ENCODE measurements at regions not wholly inside any gene's neighbourhood (a gene's known extent, or its start where the extent isn't known, plus 50 kb on each side); places are given as distances from the start of the nearest gene placed in this dataset.

DNA sequence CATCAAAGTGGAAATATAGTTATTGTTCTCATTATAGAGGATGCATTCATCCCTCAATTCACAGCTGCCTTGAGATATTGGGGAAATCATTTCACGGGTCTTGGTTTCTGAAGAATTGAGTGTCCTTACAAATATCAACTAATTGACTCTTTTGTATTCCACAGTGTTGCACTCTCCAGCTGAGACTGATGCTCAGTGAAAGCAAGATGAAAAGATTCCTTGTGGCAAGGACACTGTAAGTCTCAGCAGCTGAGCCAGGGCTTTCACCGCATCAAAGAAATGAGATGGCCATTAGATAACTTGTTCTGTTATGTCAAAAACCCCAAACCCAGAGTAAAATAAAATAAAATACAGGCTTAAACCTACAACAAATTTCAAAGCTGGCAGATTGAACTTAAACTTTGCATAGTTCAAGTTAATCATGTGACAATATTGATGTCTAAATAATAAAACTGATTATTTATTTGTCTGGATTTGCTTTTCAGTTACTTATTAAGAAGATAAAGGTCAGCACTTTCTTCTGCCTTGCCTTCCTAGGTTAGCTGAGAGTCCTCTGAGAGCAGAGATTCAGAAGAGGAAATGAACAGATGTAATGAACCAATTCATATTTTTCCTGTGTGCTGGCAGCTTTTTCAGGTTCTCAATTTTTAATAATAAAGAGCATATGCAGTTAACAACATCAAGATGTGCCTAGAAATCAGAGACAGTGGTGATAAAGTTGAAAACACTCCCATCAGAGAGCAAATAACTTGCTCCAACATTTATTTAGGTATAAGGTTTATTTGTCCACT is 82.4 kb upstream of the SMLR1 start:
- Mint-ChIP-seq H3K27ac (no peak overlapping the region), H3K9me3 (peaks cover 11% of the 10 kb centered on the region), H3K4me1 (ENCODE audit: low read depth) (peaks cover 2% of the 10 kb centered on the region), H3K27me3 (ENCODE audit: low read depth) (peaks cover 4% of the 10 kb centered on the region), H3K36me3 (ENCODE audit: low read depth) (no peaks in the 10 kb centered on the region), H3K4me3 (ENCODE audit: low read depth) (no peak overlapping the region)
- intact Hi-C loops (cut with micrococcal nuclease) = no loop called here
- no peak for DNase-seq (ENCODE audit: low spot score)

DNA sequence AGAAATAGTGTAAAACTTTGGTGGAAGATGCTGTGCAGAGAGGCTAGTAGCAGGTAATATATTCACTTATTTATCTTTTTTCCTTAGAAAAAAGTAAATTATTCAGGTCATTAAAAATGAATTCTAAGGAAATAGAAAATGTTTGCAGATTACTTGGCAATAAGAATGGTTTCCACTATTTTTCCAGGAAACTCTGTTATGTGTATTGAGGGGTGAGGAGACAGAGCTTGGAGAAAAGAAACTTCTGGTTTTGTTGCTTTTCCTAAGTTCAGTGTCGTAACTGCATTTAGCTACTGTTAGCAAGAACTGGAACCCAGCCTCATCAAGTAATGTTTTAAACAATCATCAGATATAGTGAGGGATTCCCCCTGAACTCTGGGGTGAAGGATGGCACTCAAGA is 79.2 kb upstream of the SMLR1 start:
- H3K27me3 Mint-ChIP-seq (ENCODE audit: low read depth) = peaks cover 5% of the 10 kb centered on the region
- peaks cover 20% of the 10 kb centered on the region for H3K9me3 Mint-ChIP-seq
- H3K4me1 Mint-ChIP-seq (ENCODE audit: low read depth) = peaks cover 2% of the 10 kb centered on the region
- no peak for DNase-seq (ENCODE audit: low spot score)
- H3K27ac Mint-ChIP-seq = no peak overlapping the region
- H3K36me3 Mint-ChIP-seq (ENCODE audit: low read depth) = no peaks in the 10 kb centered on the region
- no peak overlapping the region for H3K4me3 Mint-ChIP-seq (ENCODE audit: low read depth)
- intact Hi-C loops (cut with micrococcal nuclease) = no loop called here

DNA sequence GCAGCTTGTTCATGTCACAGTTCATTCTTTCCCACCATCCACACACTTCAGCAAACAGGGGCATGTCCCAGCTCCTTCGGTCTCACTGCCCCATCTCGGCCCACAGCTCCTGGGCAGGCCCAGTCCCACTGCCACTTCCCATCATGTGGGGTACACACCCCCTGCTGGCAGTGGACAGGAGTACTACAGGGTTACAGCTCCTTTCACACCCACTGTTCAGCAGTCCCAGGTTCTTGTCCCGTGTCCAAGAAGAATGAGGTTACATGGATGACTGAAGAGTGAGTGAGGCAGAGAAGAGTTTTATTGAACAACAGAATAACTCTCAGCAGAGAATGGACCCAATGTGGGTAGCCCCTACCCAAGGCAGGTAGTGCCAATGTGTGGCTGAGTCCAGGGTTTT is 77.8 kb upstream of the SMLR1 start:
- H3K27ac Mint-ChIP-seq = no peak overlapping the region
- no peaks in the 10 kb centered on the region for H3K36me3 Mint-ChIP-seq (ENCODE audit: low read depth)
- H3K27me3 Mint-ChIP-seq (ENCODE audit: low read depth) = peaks cover 5% of the 10 kb centered on the region
- H3K9me3 Mint-ChIP-seq = peaks cover 20% of the 10 kb centered on the region
- intact Hi-C loops (cut with micrococcal nuclease) = no loop called here
- H3K4me3 Mint-ChIP-seq (ENCODE audit: low read depth) = no peak overlapping the region
- peaks cover 2% of the 10 kb centered on the region for H3K4me1 Mint-ChIP-seq (ENCODE audit: low read depth)
- DNase-seq (ENCODE audit: low spot score) = no peak

DNA sequence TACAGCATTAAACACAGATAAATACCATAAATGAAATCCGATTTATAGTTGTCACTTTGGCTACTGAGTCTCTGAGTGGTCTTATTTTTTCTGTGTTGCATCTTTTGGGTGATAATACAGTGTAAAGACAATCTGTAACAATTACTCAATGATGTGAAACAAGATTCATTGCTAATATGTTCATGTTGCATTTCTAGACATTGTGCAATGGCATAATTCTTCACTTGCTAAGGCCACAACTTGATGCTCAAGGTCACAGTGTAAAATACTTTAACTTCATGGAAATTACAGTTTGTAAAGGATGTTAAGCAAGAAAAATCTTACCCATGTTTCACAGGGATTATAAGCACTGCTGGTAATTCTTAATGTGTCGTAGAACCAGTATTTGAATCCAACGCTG is 74.9 kb upstream of the SMLR1 start:
- intact Hi-C loops (cut with micrococcal nuclease) = no loop called here
- peaks cover 5% of the 10 kb centered on the region for H3K27me3 Mint-ChIP-seq (ENCODE audit: low read depth)
- DNase-seq (ENCODE audit: low spot score) = no peak
- no peaks in the 10 kb centered on the region for H3K4me1 Mint-ChIP-seq (ENCODE audit: low read depth)
- peaks cover 20% of the 10 kb centered on the region for H3K9me3 Mint-ChIP-seq
- no peaks in the 10 kb centered on the region for H3K36me3 Mint-ChIP-seq (ENCODE audit: low read depth)
- H3K27ac Mint-ChIP-seq = no peak overlapping the region
- no peak overlapping the region for H3K4me3 Mint-ChIP-seq (ENCODE audit: low read depth)

DNA sequence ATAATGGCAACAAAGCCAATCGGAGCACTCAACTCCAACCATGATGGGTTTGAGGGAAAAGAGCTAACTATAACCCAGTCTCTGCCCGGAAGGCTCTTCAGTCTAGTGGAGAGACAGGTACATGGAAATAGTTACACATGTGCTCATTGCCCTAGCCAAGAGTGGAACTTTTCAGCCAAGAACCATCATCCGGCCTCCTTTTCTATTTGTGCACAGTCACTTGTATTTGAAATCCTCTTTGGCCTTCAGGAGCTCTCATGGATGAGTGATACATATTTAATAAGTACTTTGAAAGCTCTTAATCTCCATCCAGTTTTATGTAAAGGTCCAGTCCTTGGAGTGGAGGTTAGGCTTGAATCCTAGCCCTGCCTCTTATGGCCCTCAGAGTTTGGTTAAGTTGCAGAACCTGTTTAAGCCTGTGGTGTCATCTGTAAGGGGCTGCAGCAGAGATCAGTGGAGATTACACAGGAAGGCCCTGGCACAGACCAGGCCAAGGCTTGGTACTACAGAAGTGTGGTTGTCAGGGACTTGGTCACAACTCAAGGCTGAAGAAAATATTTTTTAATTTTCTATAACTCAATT is 72.3 kb upstream of the SMLR1 start:
- peaks cover 5% of the 10 kb centered on the region for H3K27me3 Mint-ChIP-seq (ENCODE audit: low read depth)
- no peak for DNase-seq (ENCODE audit: low spot score)
- peaks cover 10% of the 10 kb centered on the region for H3K9me3 Mint-ChIP-seq
- H3K27ac Mint-ChIP-seq = no peak overlapping the region
- H3K4me1 Mint-ChIP-seq (ENCODE audit: low read depth) = peaks cover 2% of the 10 kb centered on the region
- intact Hi-C loops (cut with micrococcal nuclease) = no loop called here
- H3K36me3 Mint-ChIP-seq (ENCODE audit: low read depth) = no peaks in the 10 kb centered on the region
- no peak overlapping the region for H3K4me3 Mint-ChIP-seq (ENCODE audit: low read depth)

DNA sequence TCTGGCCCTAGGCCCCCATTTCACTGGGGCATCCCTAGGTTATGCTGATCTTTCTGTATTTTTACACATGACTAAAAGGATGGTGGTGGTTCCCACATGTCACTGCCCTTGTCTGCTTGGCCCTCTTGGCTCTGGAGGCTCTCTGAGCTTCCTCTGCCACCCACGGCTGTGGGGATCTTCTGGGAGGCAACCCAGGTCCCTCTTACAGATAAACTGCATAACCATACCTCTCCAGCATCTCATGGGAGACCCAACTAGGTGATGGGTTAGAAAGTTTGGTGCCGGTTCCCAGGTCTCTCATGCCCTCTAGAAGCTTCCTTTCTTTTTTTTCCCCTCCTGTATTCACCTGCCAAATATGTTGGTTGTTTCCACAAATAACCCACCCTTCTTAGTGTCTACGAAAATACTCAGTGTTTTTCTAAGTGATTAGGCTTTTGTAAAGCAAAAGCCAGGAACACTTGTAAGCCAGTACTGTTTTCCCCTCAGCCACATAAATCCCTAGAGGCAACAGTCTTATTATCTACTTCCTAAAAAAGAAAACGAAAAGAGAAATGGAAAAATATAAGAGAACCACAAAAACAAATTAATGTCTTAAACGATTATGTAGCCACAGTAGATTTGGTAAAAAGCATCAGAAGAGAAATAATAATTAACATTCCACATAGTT is 71.7 kb upstream of the SMLR1 start:
- Mint-ChIP-seq H3K27ac (no peak overlapping the region), H3K4me3 (ENCODE audit: low read depth) (no peak overlapping the region), H3K9me3 (peaks cover 5% of the 10 kb centered on the region), H3K4me1 (ENCODE audit: low read depth) (peaks cover 2% of the 10 kb centered on the region), H3K36me3 (ENCODE audit: low read depth) (no peaks in the 10 kb centered on the region), H3K27me3 (ENCODE audit: low read depth) (peaks cover 3% of the 10 kb centered on the region)
- no peak for DNase-seq (ENCODE audit: low spot score)
- intact Hi-C loops (cut with micrococcal nuclease) = no loop called here

DNA sequence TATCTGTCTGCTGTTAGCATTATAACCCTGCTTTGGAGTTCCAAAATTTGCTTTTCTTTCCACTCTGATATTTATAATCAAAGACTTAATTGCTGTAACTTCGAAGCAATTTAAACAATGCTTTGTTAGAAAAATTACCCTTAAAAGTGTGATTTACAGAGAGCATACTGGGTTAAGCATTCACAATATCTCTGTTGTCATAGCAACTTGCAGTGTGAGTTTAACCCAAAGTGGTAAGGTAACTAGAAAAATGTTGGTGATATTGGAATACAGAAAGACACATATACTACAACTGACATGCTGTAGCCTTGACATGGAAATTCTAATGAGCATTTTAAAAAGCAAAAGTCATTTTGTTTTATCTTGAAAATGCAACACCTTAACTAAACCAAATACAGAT is 70.4 kb upstream of the SMLR1 start:
- no peak for DNase-seq (ENCODE audit: low spot score)
- no peak overlapping the region for H3K27ac Mint-ChIP-seq
- no peak overlapping the region for H3K4me3 Mint-ChIP-seq (ENCODE audit: low read depth)
- H3K36me3 Mint-ChIP-seq (ENCODE audit: low read depth) = no peaks in the 10 kb centered on the region
- no peaks in the 10 kb centered on the region for H3K9me3 Mint-ChIP-seq
- peaks cover 5% of the 10 kb centered on the region for H3K27me3 Mint-ChIP-seq (ENCODE audit: low read depth)
- peaks cover 2% of the 10 kb centered on the region for H3K4me1 Mint-ChIP-seq (ENCODE audit: low read depth)
- intact Hi-C loops (cut with micrococcal nuclease) = no loop called here

DNA sequence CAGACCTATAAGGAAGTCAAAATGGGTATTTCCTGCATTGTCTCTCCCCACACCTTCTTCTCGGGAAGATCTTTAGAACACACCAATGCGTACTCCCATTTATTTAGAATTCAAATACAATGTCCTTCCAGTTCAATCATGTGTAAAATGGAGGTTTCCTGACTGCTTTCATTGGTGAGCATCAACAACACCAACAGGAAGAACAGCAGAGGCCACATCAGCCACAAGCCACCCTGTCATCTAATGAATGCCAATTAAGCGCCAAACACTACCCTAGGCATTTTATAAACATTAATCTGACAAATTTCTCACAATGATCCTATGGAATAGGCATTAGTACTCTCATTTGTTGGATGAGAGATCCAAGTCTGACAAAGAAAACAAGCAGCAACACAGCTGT is 68.4 kb upstream of the SMLR1 start:
- peaks cover 12% of the 10 kb centered on the region for H3K27me3 Mint-ChIP-seq (ENCODE audit: low read depth)
- H3K9me3 Mint-ChIP-seq = no peaks in the 10 kb centered on the region
- H3K4me1 Mint-ChIP-seq (ENCODE audit: low read depth) = peaks cover 2% of the 10 kb centered on the region
- H3K4me3 Mint-ChIP-seq (ENCODE audit: low read depth) = no peak overlapping the region
- intact Hi-C loops (cut with micrococcal nuclease) = no loop called here
- DNase-seq (ENCODE audit: low spot score) = no peak
- H3K36me3 Mint-ChIP-seq (ENCODE audit: low read depth) = no peaks in the 10 kb centered on the region
- no peak overlapping the region for H3K27ac Mint-ChIP-seq

DNA sequence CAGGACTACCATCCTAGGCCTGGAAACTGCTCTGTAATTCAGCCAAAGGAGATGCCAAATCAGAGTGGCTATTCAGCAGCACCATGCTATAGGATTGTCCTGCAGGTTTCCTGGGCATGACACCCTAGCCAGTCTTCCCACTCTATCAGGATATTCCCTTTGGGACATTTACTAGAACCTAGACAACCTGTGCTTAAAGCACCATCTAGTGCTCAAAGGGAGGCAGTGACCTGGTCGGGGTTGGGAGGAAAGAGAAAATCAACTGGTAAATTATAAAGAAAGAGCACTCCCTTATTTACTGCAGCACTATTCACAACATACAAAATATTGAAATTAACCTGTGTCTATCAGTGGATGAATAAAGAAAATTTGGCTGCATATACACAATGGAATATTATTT is 67.2 kb upstream of the SMLR1 start:
- H3K36me3 Mint-ChIP-seq (ENCODE audit: low read depth) = no peaks in the 10 kb centered on the region
- H3K4me3 Mint-ChIP-seq (ENCODE audit: low read depth) = no peak overlapping the region
- no peak for DNase-seq (ENCODE audit: low spot score)
- H3K27ac Mint-ChIP-seq = no peak overlapping the region
- H3K9me3 Mint-ChIP-seq = no peaks in the 10 kb centered on the region
- H3K4me1 Mint-ChIP-seq (ENCODE audit: low read depth) = peaks cover 2% of the 10 kb centered on the region
- intact Hi-C loops (cut with micrococcal nuclease) = loop anchor here (1.0 kb wide), 1 partner anchor 438 kb away; no protein-coding TSS in a partner anchor
- peaks cover 17% of the 10 kb centered on the region for H3K27me3 Mint-ChIP-seq (ENCODE audit: low read depth)

DNA sequence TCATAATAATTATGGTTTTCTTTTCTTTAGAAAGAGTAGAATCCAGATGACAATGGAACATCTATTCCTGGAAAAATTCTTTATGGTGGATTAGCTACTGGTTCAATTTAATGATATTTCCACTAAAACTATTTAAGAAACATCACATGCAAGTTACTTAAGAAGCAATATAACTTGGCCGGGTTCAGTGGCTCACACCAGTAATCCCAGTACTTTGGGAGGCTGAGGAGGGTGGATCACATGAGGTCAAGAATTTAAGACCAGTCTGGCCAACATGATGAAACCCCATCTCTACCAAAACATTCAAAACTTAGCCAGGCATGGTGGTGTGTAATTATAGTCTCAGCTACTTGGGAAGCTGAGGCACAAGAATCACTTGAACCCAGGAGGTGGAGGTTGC is 65.9 kb upstream of the SMLR1 start:
- H3K4me3 Mint-ChIP-seq (ENCODE audit: low read depth) = no peak overlapping the region
- no peak for DNase-seq (ENCODE audit: low spot score)
- H3K27me3 Mint-ChIP-seq (ENCODE audit: low read depth) = peaks cover 17% of the 10 kb centered on the region
- H3K9me3 Mint-ChIP-seq = no peaks in the 10 kb centered on the region
- H3K4me1 Mint-ChIP-seq (ENCODE audit: low read depth) = peaks cover 2% of the 10 kb centered on the region
- intact Hi-C loops (cut with micrococcal nuclease) = no loop called here
- H3K27ac Mint-ChIP-seq = no peak overlapping the region
- H3K36me3 Mint-ChIP-seq (ENCODE audit: low read depth) = no peaks in the 10 kb centered on the region

DNA sequence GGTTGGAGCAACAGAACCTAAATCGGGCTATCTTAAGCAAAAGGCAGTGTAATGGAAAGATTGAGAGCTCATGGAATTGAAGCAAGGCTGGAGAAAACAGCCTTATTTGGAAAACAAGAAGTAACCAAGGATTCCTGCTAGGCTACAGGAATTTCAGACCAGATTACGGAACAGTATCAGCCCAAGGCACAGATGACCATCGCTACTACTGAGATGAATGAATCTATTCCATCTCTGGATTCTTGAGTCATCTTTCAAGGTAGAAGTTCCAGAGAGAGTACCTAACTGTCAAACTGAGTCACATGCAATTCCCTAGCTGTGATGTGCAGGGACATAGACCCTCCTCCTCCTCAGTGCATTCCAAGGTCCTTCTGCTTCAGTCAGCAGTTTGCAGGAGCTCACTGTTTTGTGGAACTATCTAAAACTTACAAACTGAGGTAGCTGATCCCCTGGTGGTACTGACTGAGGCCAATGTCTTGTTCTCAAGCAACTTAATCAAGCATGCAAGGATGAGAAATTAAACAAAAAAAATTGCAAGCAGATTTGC is 62.0 kb upstream of the SMLR1 start:
- Mint-ChIP-seq H3K4me1 (ENCODE audit: low read depth) (no peaks in the 10 kb centered on the region), H3K36me3 (ENCODE audit: low read depth) (no peaks in the 10 kb centered on the region), H3K27ac (no peak overlapping the region), H3K9me3 (no peaks in the 10 kb centered on the region), H3K4me3 (ENCODE audit: low read depth) (no peak overlapping the region), H3K27me3 (ENCODE audit: low read depth) (peaks cover 17% of the 10 kb centered on the region)
- no peak for DNase-seq (ENCODE audit: low spot score)
- intact Hi-C loops (cut with micrococcal nuclease) = no loop called here

DNA sequence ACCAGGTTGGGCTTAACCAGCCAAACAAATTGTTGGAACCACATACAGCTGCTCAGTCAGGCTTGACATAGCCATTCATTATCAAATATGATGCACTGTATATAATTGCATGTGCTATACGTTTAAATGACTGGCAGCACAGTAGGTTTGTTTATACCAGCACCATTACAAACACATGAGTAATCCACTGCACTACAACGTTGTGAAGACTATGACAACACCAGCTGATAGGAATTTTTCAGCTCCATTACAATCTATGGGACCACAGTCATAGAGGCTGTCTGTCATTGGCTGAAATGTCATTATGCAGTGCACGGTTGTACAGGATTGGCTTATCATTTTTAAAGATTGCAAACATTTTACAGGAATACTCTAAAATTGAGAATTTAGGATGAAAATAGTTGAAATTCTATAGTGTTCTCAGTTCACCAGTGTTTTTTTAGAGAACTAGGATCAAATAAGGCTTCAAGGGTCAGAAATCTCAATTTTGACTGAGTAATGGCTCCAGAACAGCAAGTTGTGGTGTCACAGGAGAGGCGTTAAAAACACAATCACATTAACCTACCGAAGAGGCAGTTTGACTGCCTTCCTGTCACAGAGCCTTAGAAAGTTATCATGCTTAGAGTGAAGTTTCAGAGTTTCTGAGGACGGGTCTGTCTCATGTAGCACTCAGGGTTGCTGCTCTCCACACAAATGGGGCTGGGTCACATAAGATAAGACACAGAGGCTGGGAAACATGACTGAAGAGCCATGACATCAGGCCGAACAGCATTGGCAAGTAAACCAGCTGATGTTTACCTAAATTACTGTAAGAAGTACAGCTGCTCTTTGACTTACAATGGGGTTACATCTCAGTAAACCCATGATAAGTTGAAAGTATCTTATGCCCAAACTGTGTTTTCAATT is 60.7 kb upstream of the SMLR1 start:
- peaks cover 17% of the 10 kb centered on the region for H3K27me3 Mint-ChIP-seq (ENCODE audit: low read depth)
- DNase-seq (ENCODE audit: low spot score) = no peak
- intact Hi-C loops (cut with micrococcal nuclease) = no loop called here
- no peak overlapping the region for H3K4me3 Mint-ChIP-seq (ENCODE audit: low read depth)
- H3K9me3 Mint-ChIP-seq = no peaks in the 10 kb centered on the region
- H3K4me1 Mint-ChIP-seq (ENCODE audit: low read depth) = no peaks in the 10 kb centered on the region
- no peak overlapping the region for H3K27ac Mint-ChIP-seq
- no peaks in the 10 kb centered on the region for H3K36me3 Mint-ChIP-seq (ENCODE audit: low read depth)

Data from activated T-helper 2 cell treated with anti-CD3 and anti-CD28 coated beads, Interferon-gamma antibody, Interleukin-2, Interleukin-4, amounts not matched to agents 10 μg/mL and 5 μg/mL and 100 μg/mL, durations not matched to agents 14 hours and 24 hours and 36 hours (primary cell).